Gastrocnemius medialis (tissue), 4 donors: ENCODE measurements at regions not wholly inside any gene's neighbourhood (a gene's known extent, or its start where the extent isn't known, plus 50 kb on each side); places are given as distances from the start of the nearest gene placed in this dataset.

Source experiments
- CTCF ChIP-seq, 5 experiments: fragments of 450-650 bp in 3 of 5; fragments of 200-600 bp in 2 of 5; sonication (generic) in 2 of 5; IDR thresholded peaks in 4 of 5; conservative IDR thresholded peaks in 1 of 5; 1 replicate in 4 of 5; 2 replicates in 1 of 5; pipeline ENCODE4 v1.5.1; 2016 to 2019; ENCODE audit warnings: antibody characterized with exemption in 5 of 5, mild to moderate bottlenecking in 3 of 5, moderate library complexity in 3 of 5
- POLR2A ChIP-seq, 2 donors: fragments of 450-650 bp; IDR thresholded peaks; one replicate each; pipeline ENCODE4 v1.6.1; 2017; ENCODE audit warnings: antibody characterized with exemption in 2 of 2, mild to moderate bottlenecking in 2 of 2, moderate library complexity in 2 of 2

GRCh38 chr21:27371115-27371974 lies 404.5 kb upstream of the ADAMTS5 start:
- TF ChIP-seq CTCF (IDR thresholded peaks at IDR 0.05 in 4 of 5, conservative IDR thresholded peaks at IDR 0.05 in 1 of 5) (no peak), POLR2A (IDR thresholded peaks at IDR 0.05) (no peak)
